ENCODE measurements at regions not wholly inside any gene's neighbourhood (a gene's known extent, or its start where the extent isn't known, plus 50 kb on each side); places are given as distances from the start of the nearest gene placed in this dataset.

GRCh38 chr9:121598965-121599871 lies 52.2 kb upstream of the DAB2IP start:
- WGBS, 2 experiments (ENCODE audit: extremely low coverage in 1 of 2, insufficient coverage in 1 of 2, insufficient read length in 1 of 2, insufficient replicate concordance in 2 of 2, low coverage in 1 of 2, low lambda C conversion rate in 2 of 2, missing lambda C conversion rate in 1 of 2), result 4% methylated on average over 32 of the region's 88 CpGs; no CpG with 5 or more reads in 1 of the 2 experiments
- TF ChIP-seq EGR1 (IDR thresholded peaks at IDR 0.05; ENCODE audit: borderline replicate concordance, low read depth, low read length), result peak; percentile 16; the same call in 1 of the 2 replicates
- TF ChIP-seq JUN (IDR thresholded peaks at IDR 0.05; ENCODE audit: low read depth, low read length), result no peak
- TF ChIP-seq PHF8 (conservative IDR thresholded peaks at IDR 0.05; ENCODE audit: low read depth, low read length), result peak; percentile 67
- TF ChIP-seq RBBP5 (IDR thresholded peaks at IDR 0.05; ENCODE audit: borderline replicate concordance, low read depth, low read length), result 0 out of 2 replicates have a peak, but pooled peaks have one; percentile 73
- TF ChIP-seq CEBPB (IDR thresholded peaks at IDR 0.05; ENCODE audit: low read depth, low read length), result no peak
- TF ChIP-seq POLR2A (IDR thresholded peaks at IDR 0.05; ENCODE audit: control extremely low read depth in 1 of 2, low read depth in 2 of 2, low read length in 2 of 2), result peak in 1 of 2 experiments; percentile 42; a peak in 1 of 3 replicates
- TF ChIP-seq GABPA (IDR thresholded peaks at IDR 0.05; ENCODE audit: borderline replicate concordance, insufficient read depth, low read length), result 0 out of 2 replicates have a peak, but pooled peaks have one; percentile 12
- TF ChIP-seq KDM4A (IDR thresholded peaks at IDR 0.05; ENCODE audit: low read depth, low read length, severe bottlenecking), result peak; percentile 80
- 0 out of 4 replicates have a peak, but pooled peaks of 1 of the 2 experiments have one; percentile 36 for TF ChIP-seq SIN3A (conservative IDR thresholded peaks at IDR 0.05 in 1 of 2, IDR thresholded peaks at IDR 0.05 in 1 of 2; ENCODE audit: low read depth in 1 of 2, low read length in 2 of 2)
- peak; percentile 40; the same call in 1 of the 2 replicates for TF ChIP-seq MAX (IDR thresholded peaks at IDR 0.05)

More at GRCh38 chr9:121598965-121599871, 52.2 kb upstream of the DAB2IP start:
- Histone ChIP-seq H4K91ac (replicated peaks; ENCODE audit: insufficient read length, low read length) (peak overlapping the region; percentile 23), H3K14ac (ENCODE audit: insufficient read length) (no peak overlapping the region), H2BK20ac (ENCODE audit: low read length) (no peak overlapping the region), H4K8ac (ENCODE audit: extremely low read depth, insufficient read depth, low read length) (peak overlapping the region; percentile 73; the same call in 1 of the 2 replicates), H4K5ac (ENCODE audit: insufficient read length, low read depth, low read length) (peak overlapping the region; percentile 15), H4K20me1 (replicated peaks in 1 of 2; ENCODE audit: control insufficient read depth in 1 of 2, insufficient read depth in 2 of 2, low read length in 2 of 2) (peaks cover 2 to 19% of the 10 kb centered on the region in 2 experiments), H2AFZ (ENCODE audit: low read length) (peak overlapping the region; percentile 35; the same call in 1 of the 2 replicates), H2AK5ac (ENCODE audit: low read depth, low read length) (no peak overlapping the region), H2BK12ac (ENCODE audit: low read depth, low read length) (no peak overlapping the region), H2BK5ac (ENCODE audit: low read depth, low read length) (no peak overlapping the region), H3K27ac (ENCODE audit: low read depth, low read length) (no peak overlapping the region), H3K79me1 (ENCODE audit: low read depth, low read length) (peaks cover 5% of the 10 kb centered on the region), H3K23ac (ENCODE audit: insufficient read length) (no peak overlapping the region), H3K56ac (replicated peaks; ENCODE audit: insufficient read length, low read depth, low read length) (peak overlapping the region; percentile 4), H3K23me2 (ENCODE audit: low read depth, low read length) (peaks cover 15% of the 10 kb centered on the region), H2BK15ac (ENCODE audit: low read length) (peak overlapping the region; percentile 72; the same call in 1 of the 2 replicates), H3K4me1 (replicated peaks in 1 of 4; ENCODE audit: control insufficient read depth in 3 of 4, insufficient read depth in 4 of 4, low read length in 3 of 4) (peaks cover 3 to 21% (median 8%) of the 10 kb centered on the region in 4 experiments), H3K4ac (replicated peaks; ENCODE audit: insufficient read length, low read depth, low read length) (peak overlapping the region; percentile 34), H3K36me3 (ENCODE audit: control insufficient read depth in 2 of 4, insufficient read depth in 4 of 4, low read length in 3 of 4) (no peaks in the 10 kb centered on the region), H2BK120ac (replicated peaks; ENCODE audit: low read depth, low read length) (peak overlapping the region; percentile 45), H3K27me3 (replicated peaks in 1 of 4; ENCODE audit: control insufficient read depth in 3 of 4, extremely low read depth in 1 of 4, insufficient read depth in 3 of 4, low read length in 3 of 4) (peaks cover 0 to 21% (median 14%) of the 10 kb centered on the region in 4 experiments; a peak in 6 of 7 replicates), H3K4me3 (ENCODE audit: extremely low read depth in 1 of 4, insufficient read depth in 2 of 4, low read depth in 3 of 4, low read length in 4 of 4) (peak overlapping the region; percentile 69 to 93 (median 72)), H3K79me2 (ENCODE audit: control insufficient read depth in 1 of 2, insufficient read depth in 2 of 2, low read length in 2 of 2) (peaks cover 0 to 5% of the 10 kb centered on the region in 2 experiments; a peak in 1 of 4 replicates), H3K9me3 (ENCODE audit: insufficient read depth in 2 of 2, low read depth in 1 of 2, low read length in 1 of 2) (peaks cover 3 to 7% of the 10 kb centered on the region in 2 experiments; a peak in 2 of 4 replicates), H3K9ac (replicated peaks in 1 of 4; ENCODE audit: extremely low read depth in 1 of 4, low read depth in 3 of 4, low read length in 3 of 4) (peak overlapping the region; percentile 25 to 61 (median 46); a peak in 5 of 7 replicates), H3K18ac (ENCODE audit: extremely low read depth, low read length) (peak overlapping the region; percentile 56; the same call in 1 of the 2 replicates), H3K4me2 (ENCODE audit: insufficient read depth in 1 of 2, low read depth in 2 of 2, low read length in 2 of 2) (peak overlapping the region; percentile 87 to 92)
- DNase-seq (ENCODE audit: low read depth in 1 of 2, low spot score in 2 of 2) (peak; percentile 68 to 90), FAIRE-seq (no peak)
- CTCF ChIA-PET (ENCODE audit: partially characterized antibody), result interaction anchor here (0.7 to 5.3 kb wide), 25 partner anchors 10 to 95 kb away, joined by 3 to 49 read pairs (median 4); no protein-coding TSS in a partner anchor
- POLR2A ChIA-PET (ENCODE audit: partially characterized antibody), result interaction anchor here (0.8 to 4.1 kb wide), 9 partner anchors 10 to 80 kb away, joined by 3 to 26 read pairs (median 6); no protein-coding TSS in a partner anchor
